WTC11 (cell line): ENCODE measurements at regions not wholly inside any gene's neighbourhood (a gene's known extent, or its start where the extent isn't known, plus 50 kb on each side); places are given as distances from the start of the nearest gene placed in this dataset.

Source experiments
- ATAC-seq: fragments of 200-7000 bp; cut with Tn5 transposase; 2 replicates; pipeline ENCODE4 v1.10.0; 2021; ENCODE audit warnings: mild to moderate bottlenecking, moderate library complexity
- CTCF ChIA-PET: fragments of 300-600 bp; sonication (Branson Sonifier 250); formaldehyde crosslinking; loops from one replicate; lab custom pipeline; 2021; ENCODE audit warnings: antibody characterized with exemption; lab: Charles Lee
- POLR2A ChIA-PET: fragments of 350-600 bp; sonication (Branson Sonifier 250); formaldehyde crosslinking; loops from one replicate; lab custom pipeline; 2021; ENCODE audit warnings: antibody characterized with exemption; lab: Charles Lee
- DNase-seq: peaks from one replicate; pipeline ENCODE4 v3.0.0; 2021; ENCODE audit warnings: low spot score
- H3K27ac Mint-ChIP-seq: 2 replicates; pipeline ENCODE4 v1.8.0; 2021; ENCODE audit warnings: mixed read lengths
- H3K27me3 Mint-ChIP-seq: 2 replicates; pipeline ENCODE4 v1.8.0; 2021; ENCODE audit warnings: low read depth, mild to moderate bottlenecking, moderate library complexity, mixed read lengths
- H3K36me3 Mint-ChIP-seq: 2 replicates; pipeline ENCODE4 v1.8.0; 2021; ENCODE audit warnings: mixed read lengths
- H3K4me1 Mint-ChIP-seq: 2 replicates; pipeline ENCODE4 v1.8.0; 2022; ENCODE audit warnings: mixed read lengths
- H3K4me3 Mint-ChIP-seq: 2 replicates; pipeline ENCODE4 v1.8.0; 2021; ENCODE audit warnings: mild to moderate bottlenecking, moderate library complexity, mixed read lengths
- H3K9me3 Mint-ChIP-seq: 2 replicates; pipeline ENCODE4 v1.8.0; 2021; ENCODE audit warnings: mixed read lengths
- CBFB ChIP-seq: sonication (generic); formaldehyde crosslinking; IDR thresholded peaks from 2 replicates; pipeline ENCODE4 v1.8.1; 2022; ENCODE audit warnings: mild to moderate bottlenecking, low read depth, missing genetic modification reagents
- CREB1 ChIP-seq: sonication (generic); formaldehyde crosslinking; IDR thresholded peaks from 2 replicates; pipeline ENCODE4 v1.8.0; 2023; ENCODE audit warnings: mild to moderate bottlenecking, missing genetic modification reagents
- GRHL2 ChIP-seq: fragments of 250-450 bp; sonication (Bioruptor Pico); IDR thresholded peaks from 2 replicates; pipeline ENCODE4 v1.8.0; 2022; ENCODE audit warnings: mild to moderate bottlenecking, moderate library complexity; ENCODE audit not compliant: insufficient replicate concordance, severe bottlenecking
- NR1H2 ChIP-seq: sonication (generic); formaldehyde crosslinking; IDR thresholded peaks from 2 replicates; pipeline ENCODE4 v1.9.0; 2021; ENCODE audit warnings: mild to moderate bottlenecking, moderate library complexity, missing genetic modification reagents
- RELA ChIP-seq: sonication (generic); formaldehyde crosslinking; IDR thresholded peaks from 2 replicates; pipeline ENCODE4 v1.8.1; 2022; ENCODE audit warnings: missing genetic modification reagents, mild to moderate bottlenecking, borderline replicate concordance
- SMAD3 ChIP-seq: sonication (generic); formaldehyde crosslinking; IDR thresholded peaks from 2 replicates; pipeline ENCODE4 v1.8.0; 2022; ENCODE audit warnings: missing genetic modification reagents, mild to moderate bottlenecking, borderline replicate concordance
- TEAD1 ChIP-seq: sonication (generic); formaldehyde crosslinking; IDR thresholded peaks from 2 replicates; pipeline ENCODE4 v1.8.0; 2022; ENCODE audit warnings: mild to moderate bottlenecking, missing genetic modification reagents
- TP53 ChIP-seq: sonication (generic); formaldehyde crosslinking; IDR thresholded peaks from 2 replicates; pipeline ENCODE4 v1.8.1; 2023; ENCODE audit warnings: mild to moderate bottlenecking, missing genetic modification reagents
- ZNF138 ChIP-seq: sonication (generic); formaldehyde crosslinking; conservative IDR thresholded peaks from 2 replicates; pipeline ENCODE4 v1.8.1; 2022; ENCODE audit warnings: mild to moderate bottlenecking, moderate library complexity, missing genetic modification reagents
- ZNF671 ChIP-seq: fragments of 250-450 bp; sonication (Bioruptor Pico); IDR thresholded peaks from 2 replicates; pipeline ENCODE4 v1.8.0; 2021; ENCODE audit warnings: mild to moderate bottlenecking
- TF ChIP-seq, protein P1 (sequence below): fragments of 200-600 bp; IDR thresholded peaks from 2 replicates; pipeline ENCODE4 v1.8.0; 2022; ENCODE audit warnings: antibody characterized with exemption
- TF ChIP-seq, protein P2 (sequence below): sonication (generic); formaldehyde crosslinking; IDR thresholded peaks from 2 replicates; pipeline ENCODE4 v1.8.1; 2023; ENCODE audit warnings: mild to moderate bottlenecking, moderate library complexity, missing genetic modification reagents
- TF ChIP-seq, protein P3 (sequence below): fragments of 250-450 bp; sonication (Bioruptor Pico); IDR thresholded peaks from 2 replicates; pipeline ENCODE4 v1.9.0; 2021; ENCODE audit warnings: mild to moderate bottlenecking
- TF ChIP-seq, protein P4 (sequence below): sonication (generic); formaldehyde crosslinking; IDR thresholded peaks from 2 replicates; pipeline ENCODE4 v1.8.1; 2022; ENCODE audit warnings: mild to moderate bottlenecking, missing genetic modification reagents, moderate library complexity, borderline replicate concordance
- TF ChIP-seq, protein P5 (sequence below): sonication (generic); formaldehyde crosslinking; IDR thresholded peaks from 2 replicates; pipeline ENCODE4 v1.8.0; 2023; ENCODE audit warnings: missing genetic modification reagents, mild to moderate bottlenecking, borderline replicate concordance
- TF ChIP-seq, protein P6 (sequence below): sonication (generic); formaldehyde crosslinking; IDR thresholded peaks from 2 replicates; pipeline ENCODE4 v1.8.1; 2022; ENCODE audit warnings: mild to moderate bottlenecking, moderate library complexity, missing genetic modification reagents
- TF ChIP-seq, protein P7 (sequence below): sonication (generic); formaldehyde crosslinking; IDR thresholded peaks from 2 replicates; pipeline ENCODE4 v1.8.0; 2022; ENCODE audit warnings: mild to moderate bottlenecking, missing genetic modification reagents

DNA sequence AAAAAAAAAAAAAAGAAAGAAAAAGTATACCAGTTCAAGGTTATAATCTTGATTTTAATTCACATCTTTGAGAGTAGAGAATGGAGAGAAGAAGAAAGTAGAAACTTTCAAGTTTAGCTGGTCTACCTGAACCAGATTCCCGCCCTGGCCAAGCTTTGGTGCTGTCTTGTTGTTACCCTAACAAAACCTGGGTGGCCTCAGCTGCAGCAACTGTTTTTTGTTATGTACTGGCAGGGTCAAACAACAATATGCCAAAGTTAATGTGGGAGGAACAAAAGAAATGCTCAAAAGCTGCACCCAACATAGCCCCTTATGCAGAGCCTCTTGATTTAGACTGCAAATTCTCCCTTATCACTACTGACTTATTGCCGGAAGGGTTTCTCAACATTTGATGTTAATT is 165.3 kb upstream of the TFPI start:
- POLR2A ChIA-PET, result interaction anchor here (0.7 kb wide), 1 partner anchor 65 kb away, joined by 4 read pairs; no protein-coding TSS in a partner anchor
- H3K36me3 Mint-ChIP-seq, result peaks cover 33% of the 10 kb centered on the region
- H3K27ac Mint-ChIP-seq, result peak overlapping the region; percentile 11; the same call in 1 of the 2 replicates
- TF ChIP-seq RELA (CRISPR knock-in tag) (no peak), TP53 (CRISPR knock-in tag) (no peak), TEAD1 (CRISPR knock-in tag) (peak; percentile 65; the same call in 1 of the 2 replicates)
- TF ChIP-seq, protein P1, sequence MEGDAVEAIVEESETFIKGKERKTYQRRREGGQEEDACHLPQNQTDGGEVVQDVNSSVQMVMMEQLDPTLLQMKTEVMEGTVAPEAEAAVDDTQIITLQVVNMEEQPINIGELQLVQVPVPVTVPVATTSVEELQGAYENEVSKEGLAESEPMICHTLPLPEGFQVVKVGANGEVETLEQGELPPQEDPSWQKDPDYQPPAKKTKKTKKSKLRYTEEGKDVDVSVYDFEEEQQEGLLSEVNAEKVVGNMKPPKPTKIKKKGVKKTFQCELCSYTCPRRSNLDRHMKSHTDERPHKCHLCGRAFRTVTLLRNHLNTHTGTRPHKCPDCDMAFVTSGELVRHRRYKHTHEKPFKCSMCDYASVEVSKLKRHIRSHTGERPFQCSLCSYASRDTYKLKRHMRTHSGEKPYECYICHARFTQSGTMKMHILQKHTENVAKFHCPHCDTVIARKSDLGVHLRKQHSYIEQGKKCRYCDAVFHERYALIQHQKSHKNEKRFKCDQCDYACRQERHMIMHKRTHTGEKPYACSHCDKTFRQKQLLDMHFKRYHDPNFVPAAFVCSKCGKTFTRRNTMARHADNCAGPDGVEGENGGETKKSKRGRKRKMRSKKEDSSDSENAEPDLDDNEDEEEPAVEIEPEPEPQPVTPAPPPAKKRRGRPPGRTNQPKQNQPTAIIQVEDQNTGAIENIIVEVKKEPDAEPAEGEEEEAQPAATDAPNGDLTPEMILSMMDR, result no peak
- TF ChIP-seq, protein P2, sequence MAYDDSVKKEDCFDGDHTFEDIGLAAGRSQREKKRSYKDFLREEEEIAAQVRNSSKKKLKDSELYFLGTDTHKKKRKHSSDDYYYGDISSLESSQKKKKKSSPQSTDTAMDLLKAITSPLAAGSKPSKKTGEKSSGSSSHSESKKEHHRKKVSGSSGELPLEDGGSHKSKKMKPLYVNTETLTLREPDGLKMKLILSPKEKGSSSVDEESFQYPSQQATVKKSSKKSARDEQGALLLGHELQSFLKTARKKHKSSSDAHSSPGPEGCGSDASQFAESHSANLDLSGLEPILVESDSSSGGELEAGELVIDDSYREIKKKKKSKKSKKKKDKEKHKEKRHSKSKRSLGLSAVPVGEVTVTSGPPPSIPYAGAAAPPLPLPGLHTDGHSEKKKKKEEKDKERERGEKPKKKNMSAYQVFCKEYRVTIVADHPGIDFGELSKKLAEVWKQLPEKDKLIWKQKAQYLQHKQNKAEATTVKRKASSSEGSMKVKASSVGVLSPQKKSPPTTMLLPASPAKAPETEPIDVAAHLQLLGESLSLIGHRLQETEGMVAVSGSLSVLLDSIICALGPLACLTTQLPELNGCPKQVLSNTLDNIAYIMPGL (CRISPR knock-in tag), result no peak
- TF ChIP-seq, protein P3, sequence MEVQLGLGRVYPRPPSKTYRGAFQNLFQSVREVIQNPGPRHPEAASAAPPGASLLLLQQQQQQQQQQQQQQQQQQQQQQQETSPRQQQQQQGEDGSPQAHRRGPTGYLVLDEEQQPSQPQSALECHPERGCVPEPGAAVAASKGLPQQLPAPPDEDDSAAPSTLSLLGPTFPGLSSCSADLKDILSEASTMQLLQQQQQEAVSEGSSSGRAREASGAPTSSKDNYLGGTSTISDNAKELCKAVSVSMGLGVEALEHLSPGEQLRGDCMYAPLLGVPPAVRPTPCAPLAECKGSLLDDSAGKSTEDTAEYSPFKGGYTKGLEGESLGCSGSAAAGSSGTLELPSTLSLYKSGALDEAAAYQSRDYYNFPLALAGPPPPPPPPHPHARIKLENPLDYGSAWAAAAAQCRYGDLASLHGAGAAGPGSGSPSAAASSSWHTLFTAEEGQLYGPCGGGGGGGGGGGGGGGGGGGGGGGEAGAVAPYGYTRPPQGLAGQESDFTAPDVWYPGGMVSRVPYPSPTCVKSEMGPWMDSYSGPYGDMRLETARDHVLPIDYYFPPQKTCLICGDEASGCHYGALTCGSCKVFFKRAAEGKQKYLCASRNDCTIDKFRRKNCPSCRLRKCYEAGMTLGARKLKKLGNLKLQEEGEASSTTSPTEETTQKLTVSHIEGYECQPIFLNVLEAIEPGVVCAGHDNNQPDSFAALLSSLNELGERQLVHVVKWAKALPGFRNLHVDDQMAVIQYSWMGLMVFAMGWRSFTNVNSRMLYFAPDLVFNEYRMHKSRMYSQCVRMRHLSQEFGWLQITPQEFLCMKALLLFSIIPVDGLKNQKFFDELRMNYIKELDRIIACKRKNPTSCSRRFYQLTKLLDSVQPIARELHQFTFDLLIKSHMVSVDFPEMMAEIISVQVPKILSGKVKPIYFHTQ, result no peak
- H3K9me3 Mint-ChIP-seq, result peaks cover 35% of the 10 kb centered on the region
- peaks cover 39% of the 10 kb centered on the region for H3K4me1 Mint-ChIP-seq
- no peak for DNase-seq
- CTCF ChIA-PET, result interaction anchor here (0.6 to 0.7 kb wide), 2 partner anchors 18 to 217 kb away, joined by 3 read pairs; no protein-coding TSS in a partner anchor
- peak; percentile 78 for ATAC-seq
- no peak overlapping the region for H3K4me3 Mint-ChIP-seq
- H3K27me3 Mint-ChIP-seq, result no peaks in the 10 kb centered on the region

DNA sequence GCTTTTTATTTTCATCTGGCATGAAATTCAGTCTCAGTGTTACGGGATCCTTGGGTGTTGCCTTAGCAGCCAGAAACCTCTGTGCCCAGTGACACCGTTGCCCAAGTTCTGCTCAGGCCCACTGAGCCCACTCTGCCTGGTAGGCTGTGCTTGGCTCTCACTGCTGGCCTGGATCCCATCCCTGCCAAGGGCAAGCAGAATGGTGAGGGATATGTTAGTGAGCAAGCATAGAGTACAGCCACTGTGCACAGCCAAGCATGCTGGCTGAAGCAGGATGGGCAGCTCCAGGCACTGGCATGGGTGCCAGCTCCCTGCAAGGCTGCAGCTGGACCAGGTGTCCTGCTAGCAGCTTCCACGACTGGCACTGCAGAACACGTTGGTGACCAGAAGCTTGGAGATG is 194.7 kb upstream of the TFPI start:
- CTCF ChIA-PET, result no interaction called here
- TF ChIP-seq, protein P4, sequence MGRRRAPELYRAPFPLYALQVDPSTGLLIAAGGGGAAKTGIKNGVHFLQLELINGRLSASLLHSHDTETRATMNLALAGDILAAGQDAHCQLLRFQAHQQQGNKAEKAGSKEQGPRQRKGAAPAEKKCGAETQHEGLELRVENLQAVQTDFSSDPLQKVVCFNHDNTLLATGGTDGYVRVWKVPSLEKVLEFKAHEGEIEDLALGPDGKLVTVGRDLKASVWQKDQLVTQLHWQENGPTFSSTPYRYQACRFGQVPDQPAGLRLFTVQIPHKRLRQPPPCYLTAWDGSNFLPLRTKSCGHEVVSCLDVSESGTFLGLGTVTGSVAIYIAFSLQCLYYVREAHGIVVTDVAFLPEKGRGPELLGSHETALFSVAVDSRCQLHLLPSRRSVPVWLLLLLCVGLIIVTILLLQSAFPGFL (CRISPR knock-in tag), result no peak
- TF ChIP-seq, protein P1, result no peak
- TF ChIP-seq, protein P5, sequence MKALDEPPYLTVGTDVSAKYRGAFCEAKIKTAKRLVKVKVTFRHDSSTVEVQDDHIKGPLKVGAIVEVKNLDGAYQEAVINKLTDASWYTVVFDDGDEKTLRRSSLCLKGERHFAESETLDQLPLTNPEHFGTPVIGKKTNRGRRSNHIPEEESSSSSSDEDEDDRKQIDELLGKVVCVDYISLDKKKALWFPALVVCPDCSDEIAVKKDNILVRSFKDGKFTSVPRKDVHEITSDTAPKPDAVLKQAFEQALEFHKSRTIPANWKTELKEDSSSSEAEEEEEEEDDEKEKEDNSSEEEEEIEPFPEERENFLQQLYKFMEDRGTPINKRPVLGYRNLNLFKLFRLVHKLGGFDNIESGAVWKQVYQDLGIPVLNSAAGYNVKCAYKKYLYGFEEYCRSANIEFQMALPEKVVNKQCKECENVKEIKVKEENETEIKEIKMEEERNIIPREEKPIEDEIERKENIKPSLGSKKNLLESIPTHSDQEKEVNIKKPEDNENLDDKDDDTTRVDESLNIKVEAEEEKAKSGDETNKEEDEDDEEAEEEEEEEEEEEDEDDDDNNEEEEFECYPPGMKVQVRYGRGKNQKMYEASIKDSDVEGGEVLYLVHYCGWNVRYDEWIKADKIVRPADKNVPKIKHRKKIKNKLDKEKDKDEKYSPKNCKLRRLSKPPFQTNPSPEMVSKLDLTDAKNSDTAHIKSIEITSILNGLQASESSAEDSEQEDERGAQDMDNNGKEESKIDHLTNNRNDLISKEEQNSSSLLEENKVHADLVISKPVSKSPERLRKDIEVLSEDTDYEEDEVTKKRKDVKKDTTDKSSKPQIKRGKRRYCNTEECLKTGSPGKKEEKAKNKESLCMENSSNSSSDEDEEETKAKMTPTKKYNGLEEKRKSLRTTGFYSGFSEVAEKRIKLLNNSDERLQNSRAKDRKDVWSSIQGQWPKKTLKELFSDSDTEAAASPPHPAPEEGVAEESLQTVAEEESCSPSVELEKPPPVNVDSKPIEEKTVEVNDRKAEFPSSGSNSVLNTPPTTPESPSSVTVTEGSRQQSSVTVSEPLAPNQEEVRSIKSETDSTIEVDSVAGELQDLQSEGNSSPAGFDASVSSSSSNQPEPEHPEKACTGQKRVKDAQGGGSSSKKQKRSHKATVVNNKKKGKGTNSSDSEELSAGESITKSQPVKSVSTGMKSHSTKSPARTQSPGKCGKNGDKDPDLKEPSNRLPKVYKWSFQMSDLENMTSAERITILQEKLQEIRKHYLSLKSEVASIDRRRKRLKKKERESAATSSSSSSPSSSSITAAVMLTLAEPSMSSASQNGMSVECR, result no peak
- TF ChIP-seq CBFB (CRISPR knock-in tag), result no peak
- no peak for TF ChIP-seq SMAD3 (CRISPR knock-in tag)
- TF ChIP-seq GRHL2, result no peak
- TF ChIP-seq, protein P6, sequence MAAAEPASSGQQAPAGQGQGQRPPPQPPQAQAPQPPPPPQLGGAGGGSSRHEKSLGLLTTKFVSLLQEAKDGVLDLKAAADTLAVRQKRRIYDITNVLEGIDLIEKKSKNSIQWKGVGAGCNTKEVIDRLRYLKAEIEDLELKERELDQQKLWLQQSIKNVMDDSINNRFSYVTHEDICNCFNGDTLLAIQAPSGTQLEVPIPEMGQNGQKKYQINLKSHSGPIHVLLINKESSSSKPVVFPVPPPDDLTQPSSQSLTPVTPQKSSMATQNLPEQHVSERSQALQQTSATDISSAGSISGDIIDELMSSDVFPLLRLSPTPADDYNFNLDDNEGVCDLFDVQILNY (CRISPR knock-in tag), result no peak
- TF ChIP-seq ZNF671, result no peak
- TF ChIP-seq NR1H2 (CRISPR knock-in tag), result no peak
- TF ChIP-seq ZNF138, result no peak
- TF ChIP-seq, protein P7, sequence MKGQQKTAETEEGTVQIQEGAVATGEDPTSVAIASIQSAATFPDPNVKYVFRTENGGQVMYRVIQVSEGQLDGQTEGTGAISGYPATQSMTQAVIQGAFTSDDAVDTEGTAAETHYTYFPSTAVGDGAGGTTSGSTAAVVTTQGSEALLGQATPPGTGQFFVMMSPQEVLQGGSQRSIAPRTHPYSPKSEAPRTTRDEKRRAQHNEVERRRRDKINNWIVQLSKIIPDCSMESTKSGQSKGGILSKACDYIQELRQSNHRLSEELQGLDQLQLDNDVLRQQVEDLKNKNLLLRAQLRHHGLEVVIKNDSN (CRISPR knock-in tag), result no peak
- TF ChIP-seq CREB1 (CRISPR knock-in tag), result no peak
- TF ChIP-seq, all 79 proteins: peak for 0
- H3K36me3 Mint-ChIP-seq, result peaks cover 17% of the 10 kb centered on the region
- H3K4me1 Mint-ChIP-seq, result peaks cover 6% of the 10 kb centered on the region
- peaks cover 19% of the 10 kb centered on the region for H3K9me3 Mint-ChIP-seq
- ATAC-seq, result no peak; the same call in 1 of the 2 replicates
- DNase-seq, result no peak
- no peaks in the 10 kb centered on the region for H3K27me3 Mint-ChIP-seq
- POLR2A ChIA-PET, result no interaction called here
- H3K27ac Mint-ChIP-seq, result no peak overlapping the region
- H3K4me3 Mint-ChIP-seq, result no peak overlapping the region
